Colonic mucosa (tissue), 4 donors: ENCODE measurements at regions not wholly inside any gene's neighbourhood (a gene's known extent, or its start where the extent isn't known, plus 50 kb on each side); places are given as distances from the start of the nearest gene placed in this dataset.

Experiments used
- DNase-seq: peaks from one replicate; pipeline ENCODE4 v3.0.0-alpha.2; 2020
- H3K27ac ChIP-seq: fragments of 200-600 bp; one replicate; pipeline ENCODE4 v1.8.0; 2021
- H3K27me3 ChIP-seq: fragments of 200-600 bp; one replicate; pipeline ENCODE4 v1.8.0; 2021
- H3K36me3 ChIP-seq: fragments of 200-600 bp; one replicate; pipeline ENCODE4 v1.8.0; 2021
- H3K4me1 ChIP-seq: fragments of 200-600 bp; one replicate; pipeline ENCODE4 v1.8.0; 2021; ENCODE audit warnings: mild to moderate bottlenecking
- H3K4me3 ChIP-seq: fragments of 200-600 bp; one replicate; pipeline ENCODE4 v1.8.0; 2021
- H3K9ac ChIP-seq, 2 donors: one replicate each; pipeline ENCODE4 v1.7.0; 2013; ENCODE audit warnings: control low read depth in 2 of 2, low read depth in 2 of 2, low read length in 2 of 2
- H3K9me3 ChIP-seq: fragments of 200-600 bp; one replicate; pipeline ENCODE4 v1.8.0; 2021
- CTCF ChIP-seq: fragments of 200-600 bp; IDR thresholded peaks from one replicate; pipeline ENCODE4 v1.8.0; 2022; ENCODE audit warnings: antibody characterized with exemption, mild to moderate bottlenecking
- intact Hi-C: fragments of 100-400 bp; cut with DNase I; formaldehyde crosslinking; loops from one replicate; pipeline ENCODE4 v1.14.1; 2022
- donor health status: healthy.
- donor health status: DM: no; HTN: no; CAD: no.
- donor health status: DM: no; HTN: no; CAD: no.

GRCh38 chr15:81945014-81945615 lies 100.7 kb downstream of the MEX3B start:
- no peak overlapping the region for H3K4me3 ChIP-seq
- DNase-seq: no peak
- no peak for TF ChIP-seq CTCF
- no peaks in the 10 kb centered on the region for H3K27me3 ChIP-seq
- no peaks in the 10 kb centered on the region for H3K4me1 ChIP-seq
- intact Hi-C loops: no loop called here
- H3K9ac ChIP-seq: no peak overlapping the region
- H3K36me3 ChIP-seq: no peaks in the 10 kb centered on the region
- no peak overlapping the region for H3K27ac ChIP-seq
- no peaks in the 10 kb centered on the region for H3K9me3 ChIP-seq

GRCh38 chr15:81942655-81943195 lies 103.1 kb downstream of the MEX3B start:
- Histone ChIP-seq H3K27me3 (no peaks in the 10 kb centered on the region), H3K9ac (no peak overlapping the region), H3K9me3 (no peaks in the 10 kb centered on the region), H3K4me3 (no peak overlapping the region), H3K36me3 (no peaks in the 10 kb centered on the region), H3K27ac (no peak overlapping the region), H3K4me1 (no peaks in the 10 kb centered on the region)
- no peak for DNase-seq
- no peak for TF ChIP-seq CTCF
- intact Hi-C loops: no loop called here

DNA sequence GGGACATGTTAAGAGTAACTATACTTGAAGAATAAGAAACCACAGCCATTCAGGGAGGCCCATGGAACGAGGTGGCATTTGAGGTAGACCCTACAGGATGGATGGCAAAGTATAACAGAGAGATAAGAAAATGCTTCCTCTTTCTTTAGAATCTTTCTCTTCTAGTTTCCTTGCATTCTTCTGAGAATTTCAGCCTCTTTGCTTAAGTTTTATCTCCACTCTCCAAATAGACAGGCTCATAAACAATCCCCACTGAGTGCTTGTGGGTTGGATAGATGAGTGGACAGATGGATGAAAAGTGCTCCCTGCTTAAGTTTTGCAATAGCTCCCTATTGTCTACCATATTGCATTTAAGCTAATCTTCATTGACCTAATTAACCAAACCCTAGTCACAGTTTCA lies 103.7 kb downstream of the MEX3B start:
- H3K9ac ChIP-seq: no peak overlapping the region
- no peak overlapping the region for H3K27ac ChIP-seq
- TF ChIP-seq CTCF: no peak
- no peaks in the 10 kb centered on the region for H3K9me3 ChIP-seq
- H3K4me3 ChIP-seq: no peak overlapping the region
- no peaks in the 10 kb centered on the region for H3K4me1 ChIP-seq
- intact Hi-C loops: no loop called here
- no peak for DNase-seq
- no peaks in the 10 kb centered on the region for H3K36me3 ChIP-seq
- no peaks in the 10 kb centered on the region for H3K27me3 ChIP-seq

DNA sequence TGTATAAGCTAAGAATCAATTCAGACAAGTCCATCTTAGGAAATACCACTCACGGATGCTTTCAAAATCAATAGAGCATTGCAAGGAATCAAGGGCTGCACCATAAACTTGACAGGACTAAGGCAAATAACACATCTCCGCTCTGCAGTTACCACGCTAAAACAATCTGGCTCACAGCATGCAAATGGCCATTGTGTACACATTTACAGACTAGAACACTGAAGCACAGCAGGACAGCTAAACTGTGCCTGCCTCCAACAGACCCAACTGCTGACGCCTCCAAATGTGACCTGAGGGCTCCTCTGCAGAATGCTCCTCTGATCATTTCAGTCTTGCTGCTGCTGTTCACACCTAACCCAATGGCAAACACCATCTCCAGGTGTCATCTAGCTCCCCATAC lies 104.3 kb downstream of the MEX3B start:
- H3K27me3 ChIP-seq: no peaks in the 10 kb centered on the region
- H3K4me1 ChIP-seq: no peaks in the 10 kb centered on the region
- no peak for TF ChIP-seq CTCF
- no peak overlapping the region for H3K4me3 ChIP-seq
- no peak for DNase-seq
- intact Hi-C loops: no loop called here
- H3K9me3 ChIP-seq: no peaks in the 10 kb centered on the region
- H3K9ac ChIP-seq: no peak overlapping the region
- H3K36me3 ChIP-seq: no peaks in the 10 kb centered on the region
- no peak overlapping the region for H3K27ac ChIP-seq

DNA sequence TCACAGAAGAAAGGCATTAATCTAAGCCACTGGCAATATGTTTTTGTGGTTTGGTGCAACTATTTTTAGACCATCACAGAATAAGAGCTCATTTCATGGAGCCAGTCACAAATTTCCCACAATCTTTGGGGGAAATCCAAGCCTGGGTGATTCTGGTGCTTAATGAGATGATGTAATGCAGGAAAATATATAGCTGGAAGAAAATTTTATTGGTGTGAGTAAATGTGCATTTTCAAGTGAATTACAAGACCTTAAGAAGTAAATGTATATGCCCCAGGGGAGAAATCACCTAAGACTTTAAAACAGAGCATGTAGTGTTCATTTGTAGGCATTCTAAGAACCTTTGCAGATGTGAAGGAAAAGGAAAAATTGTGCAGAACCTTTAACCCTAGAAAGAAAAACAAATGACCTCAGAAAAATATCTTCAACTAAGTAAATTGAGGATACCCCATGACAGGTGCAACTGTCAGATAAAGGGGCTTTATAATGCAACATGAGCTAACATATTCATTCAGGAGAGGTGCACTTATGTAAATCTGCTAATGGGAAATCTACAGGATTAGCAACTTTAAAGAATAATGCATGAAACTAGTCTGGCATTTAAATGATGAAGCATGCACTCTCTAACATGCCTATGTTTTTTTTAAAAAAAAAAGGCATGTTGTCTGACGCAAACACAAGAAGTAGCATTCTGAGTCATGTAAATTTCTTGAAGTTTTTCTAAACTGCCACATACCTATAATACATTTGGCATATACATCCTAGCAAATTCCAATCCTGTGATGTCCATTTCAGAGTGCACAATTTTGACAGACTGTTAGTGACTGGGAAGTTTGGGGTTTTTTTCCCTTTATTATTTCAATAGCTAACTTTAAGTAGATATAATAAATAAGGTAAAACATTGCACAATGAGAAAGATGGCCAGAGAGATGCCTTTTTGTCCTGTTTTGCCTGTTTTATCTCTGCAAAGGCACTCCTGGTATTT lies 105.1 kb downstream of the MEX3B start:
- no peaks in the 10 kb centered on the region for H3K27me3 ChIP-seq
- no peak overlapping the region for H3K4me3 ChIP-seq
- intact Hi-C loops: no loop called here
- no peak overlapping the region for H3K9ac ChIP-seq
- no peaks in the 10 kb centered on the region for H3K9me3 ChIP-seq
- no peaks in the 10 kb centered on the region for H3K4me1 ChIP-seq
- H3K27ac ChIP-seq: no peak overlapping the region
- H3K36me3 ChIP-seq: no peaks in the 10 kb centered on the region
- no peak for DNase-seq
- TF ChIP-seq CTCF: no peak
